ENCODE measurements at regions not wholly inside any gene's neighbourhood (a gene's known extent, or its start where the extent isn't known, plus 50 kb on each side); places are given as distances from the start of the nearest gene placed in this dataset.

- peak; percentile 50; the same call in 1 of the 2 replicates for TF ChIP-seq ZNF687 (CRISPR knock-in tag; IDR thresholded peaks at IDR 0.05)
- 0 out of 2 replicates have a peak, but pooled peaks have one; percentile 16 for TF ChIP-seq HNF1B (CRISPR knock-in tag; IDR thresholded peaks at IDR 0.05)
These were observed 84.0 kb downstream of the SYNE3 start (continued) for GRCh38 chr14:95432144-95433093.

Measured in HepG2 (cell line).